PC-9 (cell line): ENCODE measurements at regions not wholly inside any gene's neighbourhood (a gene's known extent, or its start where the extent isn't known, plus 50 kb on each side); places are given as distances from the start of the nearest gene placed in this dataset.

Source experiments
- CTCF ChIP-seq: fragments of 200-600 bp; sonication (generic); conservative IDR thresholded peaks from 2 replicates; pipeline ENCODE4 v1.6.1; 2017; ENCODE audit warnings: mixed run types, antibody characterized with exemption, mild to moderate bottlenecking, moderate library complexity
- EZH2 ChIP-seq: fragments of 200-600 bp; sonication (generic); IDR thresholded peaks from 2 replicates; pipeline ENCODE4 v1.8.0; 2017; ENCODE audit warnings: antibody characterized with exemption, low read depth

DNA sequence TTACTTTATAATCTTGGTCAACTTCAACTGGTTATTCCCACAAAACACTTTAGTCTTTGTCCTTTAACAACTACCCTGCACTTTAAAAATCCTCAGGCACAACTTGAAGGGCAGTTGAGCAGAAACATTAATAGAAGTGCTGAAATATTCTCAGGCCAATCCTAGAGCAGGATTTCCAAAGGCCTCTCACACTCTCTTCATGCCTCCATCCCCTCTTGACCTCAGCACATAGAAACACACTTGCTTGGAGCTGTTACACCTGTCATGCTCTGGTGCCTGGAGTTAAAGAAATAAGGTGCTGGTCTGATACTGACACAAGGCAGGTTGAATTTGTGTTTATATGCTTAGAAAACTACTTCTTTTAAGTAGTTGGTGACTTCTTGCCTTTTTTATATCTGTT, 618.8 kb upstream of the POU3F2 start:
- no peak for TF ChIP-seq CTCF
- TF ChIP-seq EZH2 = no peak
